HUDEP-2 (cell line): ENCODE measurements at regions not wholly inside any gene's neighbourhood (a gene's known extent, or its start where the extent isn't known, plus 50 kb on each side); places are given as distances from the start of the nearest gene placed in this dataset.

Experiments used
- DNase-seq, 76 experiments: peaks; one replicate each; lab custom pipeline; 2025; ENCODE audit not compliant: unreplicated experiment in 76 of 76; lab: John Stamatoyannopoulos, UW

DNA sequence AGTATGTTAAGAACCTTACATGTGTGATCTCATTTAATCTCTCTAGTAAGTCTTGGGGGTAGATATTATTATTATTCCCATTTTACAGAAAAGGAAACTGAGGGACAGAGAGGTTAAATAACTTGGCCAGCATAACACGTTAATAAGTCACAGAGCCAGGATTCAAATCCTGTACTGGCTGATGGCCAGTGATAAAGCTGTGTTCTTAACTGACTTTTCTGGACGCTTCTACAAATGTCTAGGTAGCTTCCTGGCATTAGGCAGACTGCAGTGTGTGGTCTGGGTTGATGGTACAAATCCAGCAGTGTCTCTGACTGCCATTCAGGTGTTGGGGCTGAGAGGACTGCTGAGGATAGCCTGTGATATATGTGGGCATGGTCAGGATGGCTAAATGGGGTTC is 125.8 kb upstream of the CXCL14 start:
- no peak for DNase-seq

DNA sequence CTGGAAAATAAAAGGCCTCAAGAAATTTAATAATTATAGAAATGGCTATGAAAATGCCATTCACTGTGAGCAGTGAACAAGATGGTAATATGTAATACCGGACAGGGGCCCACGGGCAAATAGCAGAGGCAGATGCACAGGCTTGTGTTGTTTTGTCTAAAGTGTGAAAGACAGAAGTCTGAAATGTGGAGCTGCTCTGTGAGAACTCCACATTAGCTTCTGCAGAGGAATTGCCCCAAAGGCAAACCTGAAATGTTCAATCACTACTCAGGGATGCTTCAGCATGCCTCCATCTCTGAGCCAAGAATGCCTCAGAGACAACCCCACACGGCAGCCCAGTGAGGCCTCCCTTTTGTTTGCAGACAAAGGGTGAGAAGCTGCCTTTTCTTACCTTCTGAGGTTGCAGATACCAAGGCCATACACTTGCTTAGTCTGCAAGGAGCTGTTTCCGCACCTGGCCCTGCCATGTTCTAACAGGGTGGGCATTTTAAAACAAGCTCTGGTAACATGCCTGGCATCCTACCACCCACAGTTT is 124.3 kb upstream of the CXCL14 start:
- no peak for DNase-seq

DNA sequence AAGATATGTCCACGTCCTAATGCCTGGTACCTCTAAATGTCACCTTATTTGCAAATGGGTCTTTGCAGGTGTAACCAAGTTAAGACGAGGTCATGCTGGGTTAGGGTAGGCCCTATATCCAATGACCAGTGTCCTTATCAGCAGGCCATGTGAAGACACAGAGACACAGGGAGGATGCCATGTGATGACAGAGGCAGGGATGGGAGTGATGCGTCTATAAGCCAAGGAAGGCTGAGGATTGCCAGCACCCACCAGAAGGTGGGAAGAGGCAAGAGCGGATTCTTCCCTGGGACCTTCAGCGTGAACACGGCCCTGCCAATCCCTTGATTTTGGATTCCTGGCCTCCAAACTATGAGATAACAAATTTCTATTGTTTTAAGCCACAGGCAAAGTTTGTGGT is 123.4 kb upstream of the CXCL14 start:
- no peak for DNase-seq

DNA sequence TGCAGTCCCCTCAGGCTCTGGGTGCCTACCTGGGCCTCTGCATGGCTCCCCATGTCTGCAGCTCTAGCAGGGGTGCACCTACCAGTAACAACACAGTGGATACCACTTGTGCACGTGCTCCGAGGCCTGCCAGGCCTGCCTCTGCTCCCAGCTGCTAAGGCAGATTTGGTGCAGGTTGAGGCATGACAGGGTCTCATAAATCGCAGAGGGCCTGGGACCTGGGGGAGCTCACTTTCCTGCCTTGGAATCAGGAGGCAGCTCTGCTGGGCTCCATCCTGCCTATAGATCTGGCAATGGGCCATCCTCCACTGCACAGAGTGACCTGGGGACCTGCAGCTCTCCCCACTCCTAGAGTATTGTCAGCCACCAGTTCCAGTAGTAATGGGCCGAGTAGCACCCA is 121.9 kb upstream of the CXCL14 start:
- DNase-seq: no peak

DNA sequence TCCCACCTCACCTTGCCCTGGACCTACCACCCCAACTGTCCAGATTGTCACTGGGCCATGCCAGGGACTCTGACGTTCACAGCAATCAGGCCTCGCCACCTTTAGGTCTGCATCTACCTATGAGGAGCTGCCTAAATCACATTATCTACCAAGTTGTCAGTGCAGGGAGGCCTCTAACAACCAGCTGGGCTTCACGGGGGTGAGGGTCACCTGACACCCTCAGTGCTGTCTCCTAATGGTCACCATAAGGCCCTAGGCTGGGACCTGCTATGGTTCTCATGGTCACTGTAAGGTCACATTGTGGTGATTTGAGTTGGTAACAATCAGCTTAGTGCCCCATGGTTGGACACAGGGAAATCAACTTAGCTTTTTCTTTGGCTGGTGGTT is 119.2 kb upstream of the CXCL14 start:
- no peak for DNase-seq

DNA sequence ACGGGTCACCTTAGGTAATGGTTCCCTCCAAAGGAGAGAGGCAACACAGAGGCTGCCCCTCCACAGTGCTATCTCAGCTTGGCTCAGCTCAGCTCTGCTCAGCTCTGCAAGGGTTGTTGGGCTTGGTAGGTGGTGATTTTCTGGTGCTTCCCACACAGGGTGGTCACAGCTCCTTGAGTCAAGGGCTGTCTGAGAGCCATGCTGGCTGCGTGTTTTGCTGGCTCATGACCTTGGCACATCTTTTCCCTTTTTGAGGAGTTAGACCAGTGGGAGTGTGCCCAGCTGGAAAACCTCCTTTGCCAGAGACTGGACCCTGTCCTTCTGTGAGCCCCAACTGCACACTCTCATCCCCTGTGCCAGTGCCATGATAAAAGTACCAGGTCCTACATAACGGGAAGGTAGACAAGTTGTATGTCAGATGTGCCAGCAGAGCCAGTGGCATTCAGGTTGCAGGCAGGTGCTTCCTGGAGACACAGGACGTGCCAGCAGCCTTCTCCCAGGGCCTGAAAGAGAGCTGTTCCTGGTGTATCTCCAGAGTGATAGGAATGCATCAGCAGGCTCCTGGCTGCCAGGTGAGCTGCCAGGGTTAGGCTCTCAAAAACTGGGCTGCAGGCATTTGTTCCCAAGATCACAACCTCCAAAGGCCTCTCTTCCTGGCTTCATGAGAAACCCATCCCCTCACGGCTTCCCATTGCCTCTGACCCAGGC is 118.6 kb upstream of the CXCL14 start:
- DNase-seq: no peak

DNA sequence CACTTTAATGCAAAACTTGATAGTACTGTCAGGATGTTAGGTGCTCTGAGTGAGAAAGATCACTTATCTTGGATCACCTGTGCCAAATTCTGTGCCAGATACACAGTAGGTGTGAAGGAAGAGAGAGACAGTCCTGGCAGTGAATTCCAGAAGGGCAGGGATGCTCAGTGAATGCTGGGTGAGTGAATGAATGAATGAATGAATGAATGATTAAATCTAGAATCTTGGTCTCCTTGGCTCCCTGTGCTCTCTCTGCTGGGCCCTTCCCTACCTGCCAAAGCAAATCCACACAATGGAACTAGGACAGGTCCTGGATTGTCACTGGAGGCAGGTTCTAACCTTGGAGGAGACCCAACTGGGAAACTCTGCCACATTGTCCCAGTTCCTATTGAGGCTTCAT is 117.5 kb upstream of the CXCL14 start:
- no peak for DNase-seq

DNA sequence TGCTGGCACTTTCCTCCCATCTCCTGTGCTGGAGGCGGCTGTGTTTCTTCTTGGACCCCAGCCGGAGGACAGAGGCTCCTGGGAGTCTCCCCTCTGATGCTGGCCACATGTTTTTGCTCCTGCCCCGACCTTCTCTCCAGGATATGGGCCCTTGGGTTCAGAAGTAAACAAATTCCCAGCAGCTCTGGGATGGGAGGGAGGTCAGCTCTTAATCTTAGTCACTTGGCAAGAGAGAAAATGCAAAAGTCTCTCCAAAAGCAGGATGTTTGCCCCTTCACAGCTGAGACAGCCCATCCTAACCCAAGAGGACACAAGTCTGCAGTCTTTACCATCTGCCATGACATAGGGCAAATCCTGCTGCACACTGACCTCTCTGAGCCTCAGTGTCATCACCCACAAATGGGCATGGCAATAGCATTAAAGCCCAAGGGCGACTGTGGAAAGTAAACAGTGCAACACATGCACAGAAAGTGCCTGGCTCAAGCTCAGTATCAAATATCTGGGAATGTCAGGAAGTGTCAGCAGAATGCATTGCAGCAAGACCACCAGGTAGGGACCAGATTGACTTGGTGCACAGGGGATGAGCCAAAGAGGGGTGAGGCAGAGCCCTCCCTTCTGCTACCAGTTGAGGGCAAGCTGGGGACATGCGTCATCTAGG is 117.0 kb upstream of the CXCL14 start:
- no peak for DNase-seq

DNA sequence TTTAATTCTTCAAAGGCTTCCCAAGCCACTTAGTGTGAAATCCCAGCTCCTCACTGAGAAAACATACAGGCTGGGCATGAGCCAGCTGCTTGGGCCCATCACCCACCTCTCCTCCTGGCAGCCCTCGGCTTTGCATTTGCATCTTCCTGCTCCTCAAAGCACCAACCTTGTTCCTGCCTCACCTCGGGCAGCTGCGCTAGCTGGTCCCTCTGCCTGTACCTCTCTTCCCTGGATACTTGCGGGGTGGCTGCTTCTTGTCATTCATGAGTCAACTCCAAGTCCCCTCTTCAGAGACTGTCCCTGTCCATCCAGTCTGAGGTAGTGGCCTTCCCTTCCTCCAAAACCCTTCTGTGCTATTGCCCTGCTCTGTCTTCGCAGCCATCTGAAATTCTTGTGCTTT is 116.1 kb upstream of the CXCL14 start:
- no peak for DNase-seq

DNA sequence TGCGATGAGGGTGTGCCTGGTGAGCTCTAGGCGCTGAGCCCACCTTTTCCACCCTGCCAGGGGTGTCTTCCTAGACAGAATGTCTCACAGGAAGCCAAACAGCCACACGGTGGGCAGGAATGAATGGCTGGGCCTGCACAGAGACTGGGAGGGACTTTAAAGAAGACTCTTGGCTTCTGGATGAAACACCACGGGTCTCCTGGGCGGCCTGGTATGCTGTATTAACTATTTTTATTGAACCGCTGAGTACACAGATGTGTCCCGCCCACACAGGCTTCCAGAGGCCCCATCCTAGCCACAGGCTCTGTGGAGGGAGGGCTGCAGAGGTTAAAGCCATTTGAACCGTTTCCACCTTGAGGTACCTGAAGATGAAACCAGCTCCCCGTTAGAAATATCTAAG is 115.2 kb upstream of the CXCL14 start:
- DNase-seq: no peak

DNA sequence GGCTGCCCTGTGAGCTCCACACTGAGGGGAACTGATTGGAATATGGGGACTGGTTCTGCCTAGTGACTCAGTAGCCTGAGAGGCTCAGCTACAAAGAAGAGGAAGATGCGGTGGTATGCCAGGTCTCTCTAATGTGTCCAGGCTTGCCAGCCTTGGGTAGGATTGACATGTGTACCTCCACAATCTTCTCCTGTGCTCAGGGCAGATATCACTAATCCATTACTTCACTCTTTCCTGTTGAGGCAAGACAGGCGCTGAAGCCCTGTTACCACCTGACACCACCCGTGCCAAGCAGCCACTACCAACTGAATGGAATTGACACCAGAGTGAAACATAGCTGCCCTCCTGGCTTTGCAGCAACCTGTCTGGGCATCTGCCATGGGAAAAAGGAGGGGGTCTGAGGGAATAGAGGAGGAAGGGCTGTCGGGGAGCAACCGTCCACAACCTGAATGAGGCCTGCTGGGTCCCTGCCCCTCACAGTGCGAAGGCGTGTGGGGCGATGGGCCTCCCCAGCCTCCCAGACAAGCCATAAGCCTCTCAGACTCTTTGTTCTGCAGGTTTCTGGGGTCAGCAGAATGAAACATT is 114.7 kb upstream of the CXCL14 start:
- DNase-seq: no peak

DNA sequence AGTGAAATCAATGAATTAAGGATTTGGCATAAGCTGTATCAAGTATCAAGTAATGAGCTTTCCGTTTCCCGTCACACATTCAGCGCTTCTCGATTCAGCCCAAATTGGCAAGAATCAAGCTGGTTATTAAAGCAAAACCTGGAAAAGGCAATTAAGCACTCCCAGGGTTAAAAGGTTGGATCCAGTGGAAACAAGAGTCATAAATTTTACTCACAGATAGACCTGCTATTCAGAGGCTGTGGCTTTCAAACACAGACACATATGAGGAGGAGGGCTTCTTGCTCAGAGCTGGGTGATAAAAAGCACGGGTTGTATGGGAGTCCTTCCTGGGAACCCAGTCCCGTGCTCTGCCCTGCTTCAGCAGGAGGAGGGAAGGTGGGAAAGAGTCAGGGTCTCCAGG is 112.3 kb upstream of the CXCL14 start:
- no peak for DNase-seq

DNA sequence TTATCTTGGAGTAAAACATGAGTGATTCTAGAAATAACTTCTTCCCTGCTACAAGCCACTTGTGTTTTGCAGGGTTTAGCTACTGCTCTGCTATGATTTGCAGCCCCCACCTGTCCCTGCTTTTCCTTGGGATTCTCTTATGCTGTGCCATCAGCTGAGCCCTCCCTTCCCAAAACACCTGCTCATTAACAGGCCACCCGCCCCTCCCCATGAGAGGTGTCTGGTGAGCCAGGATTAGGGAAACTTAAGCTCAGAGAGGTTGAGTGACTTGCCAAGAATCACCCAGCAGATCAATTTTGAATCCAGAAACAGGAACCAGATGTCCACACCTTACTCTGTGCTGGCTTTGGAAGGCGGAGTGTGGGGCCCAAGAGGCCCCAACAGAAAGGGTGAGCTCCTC is 111.7 kb upstream of the CXCL14 start:
- DNase-seq: no peak

DNA sequence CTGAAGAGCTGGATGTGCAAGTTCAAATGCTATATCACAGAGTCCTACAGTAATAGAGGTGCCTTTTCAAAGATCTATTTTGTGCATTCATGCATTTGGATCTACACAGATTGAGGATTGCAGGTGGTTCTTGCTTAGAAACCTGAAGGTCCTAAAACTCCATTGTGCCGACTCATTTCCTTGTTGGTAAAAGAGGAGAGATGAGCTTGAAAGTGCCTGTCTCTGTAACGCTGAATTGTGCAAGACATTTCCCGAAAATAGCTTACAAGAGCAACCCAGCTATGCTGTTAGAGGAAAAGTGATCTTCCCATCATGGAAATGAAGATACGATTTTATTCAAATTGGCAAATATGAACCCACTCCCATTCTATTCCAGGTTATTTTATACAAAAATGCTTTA is 110.7 kb upstream of the CXCL14 start:
- DNase-seq: no peak

DNA sequence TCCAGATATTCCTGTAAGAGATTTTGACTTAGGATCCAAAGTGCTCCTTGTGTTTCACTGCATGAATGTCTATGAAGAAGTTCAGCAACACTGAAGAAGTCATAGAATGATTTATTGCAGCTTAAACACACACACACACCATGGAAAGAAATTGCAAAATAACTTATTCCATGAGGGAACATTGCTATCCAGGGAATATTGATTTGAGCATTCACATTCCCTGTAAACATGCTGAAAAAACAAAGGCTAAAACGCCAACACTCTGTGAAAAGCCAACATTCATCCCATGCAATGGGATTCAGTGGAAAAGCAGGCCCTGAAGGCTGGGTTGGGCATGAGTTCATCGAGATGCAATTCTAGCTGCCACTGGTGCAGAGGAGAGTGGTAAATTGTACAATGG is 109.6 kb upstream of the CXCL14 start:
- DNase-seq: no peak

DNA sequence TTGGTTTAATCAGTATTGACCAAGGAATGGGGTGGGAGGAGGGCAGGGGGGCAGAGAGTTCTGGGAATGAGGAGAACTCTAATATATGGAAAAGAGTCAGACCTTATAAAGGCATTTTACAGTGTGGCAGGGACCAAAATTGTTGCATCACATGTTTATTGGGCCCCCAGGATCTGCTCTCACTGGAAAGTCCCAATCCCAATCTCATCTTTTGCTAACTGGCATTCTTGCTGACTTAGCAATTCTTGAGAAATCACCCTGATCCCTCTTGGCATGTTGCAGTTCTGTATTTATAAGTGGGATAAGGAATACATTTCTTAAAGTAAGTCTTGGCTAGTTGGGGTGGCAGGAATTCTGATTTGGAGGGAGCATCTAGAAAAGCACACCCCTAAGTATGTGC is 104.4 kb upstream of the CXCL14 start:
- DNase-seq: no peak

DNA sequence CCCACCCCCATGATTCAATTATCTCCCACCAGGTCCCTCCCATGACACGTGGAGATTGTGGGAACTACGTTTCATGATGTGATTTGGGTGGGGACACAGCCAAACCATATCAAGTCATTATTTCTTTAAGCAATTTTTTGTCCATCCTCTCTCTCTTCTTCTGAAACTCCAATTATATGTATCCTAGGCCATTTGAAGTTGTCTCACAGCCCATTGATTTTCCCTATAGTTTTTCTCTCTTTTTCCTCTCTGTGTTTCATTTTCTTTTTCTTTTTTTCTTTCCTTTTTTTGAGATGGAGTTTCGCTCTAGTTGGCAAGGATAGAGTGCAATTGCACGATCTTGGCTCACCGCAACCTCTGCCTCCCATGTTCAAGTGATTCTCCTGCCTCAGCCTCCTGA is 101.9 kb upstream of the CXCL14 start:
- DNase-seq: no peak

DNA sequence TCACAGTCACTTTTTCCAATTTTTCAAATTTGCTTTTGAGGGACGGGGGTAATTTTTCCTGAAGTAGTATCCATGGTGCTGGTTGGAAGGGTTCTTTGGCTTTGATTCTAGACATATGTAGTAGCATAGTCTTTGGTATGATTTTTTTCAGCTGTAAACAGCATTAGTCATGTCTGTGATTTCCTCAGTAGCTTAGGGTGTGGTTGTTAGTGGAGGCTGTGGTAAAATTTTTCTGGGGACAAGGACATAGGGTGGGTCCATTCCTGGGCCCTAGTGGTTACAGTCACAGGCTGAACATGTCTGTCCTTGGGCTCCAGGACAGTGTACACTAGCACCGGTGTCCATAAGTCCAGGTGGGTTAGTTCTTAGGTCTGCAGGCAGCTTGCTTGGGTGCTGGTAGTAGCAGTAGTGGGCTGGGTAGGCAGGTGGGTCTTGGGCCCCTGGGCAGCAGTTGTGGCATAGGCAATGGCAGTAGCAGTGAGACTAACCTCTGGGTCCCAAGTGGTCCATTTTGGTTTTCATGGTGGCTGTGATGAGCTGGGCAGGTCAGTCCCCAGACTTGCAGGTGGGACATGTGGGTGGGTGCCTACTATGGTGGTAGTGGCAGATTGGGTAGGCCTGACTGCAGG is 100.0 kb upstream of the CXCL14 start:
- DNase-seq: no peak

DNA sequence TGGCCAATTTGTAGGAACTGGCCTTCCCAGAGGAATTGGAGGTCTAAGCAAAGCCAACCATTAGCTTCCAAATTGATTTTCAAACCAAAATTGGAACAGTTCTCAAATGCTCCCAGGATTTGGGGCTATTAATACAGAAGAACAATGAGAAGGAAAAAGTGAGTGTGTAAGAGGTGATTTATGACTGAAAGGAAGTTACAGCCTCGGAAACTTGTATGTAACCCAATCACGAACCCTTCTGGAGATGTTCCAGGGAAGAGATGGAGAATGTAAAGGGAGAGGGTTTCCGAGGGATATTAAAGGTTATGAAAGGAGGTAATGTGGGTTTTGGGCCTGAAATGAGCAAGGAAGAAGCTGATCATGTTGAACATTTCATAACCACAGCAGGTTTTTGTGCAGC is 93.2 kb upstream of the CXCL14 start:
- no peak for DNase-seq

DNA sequence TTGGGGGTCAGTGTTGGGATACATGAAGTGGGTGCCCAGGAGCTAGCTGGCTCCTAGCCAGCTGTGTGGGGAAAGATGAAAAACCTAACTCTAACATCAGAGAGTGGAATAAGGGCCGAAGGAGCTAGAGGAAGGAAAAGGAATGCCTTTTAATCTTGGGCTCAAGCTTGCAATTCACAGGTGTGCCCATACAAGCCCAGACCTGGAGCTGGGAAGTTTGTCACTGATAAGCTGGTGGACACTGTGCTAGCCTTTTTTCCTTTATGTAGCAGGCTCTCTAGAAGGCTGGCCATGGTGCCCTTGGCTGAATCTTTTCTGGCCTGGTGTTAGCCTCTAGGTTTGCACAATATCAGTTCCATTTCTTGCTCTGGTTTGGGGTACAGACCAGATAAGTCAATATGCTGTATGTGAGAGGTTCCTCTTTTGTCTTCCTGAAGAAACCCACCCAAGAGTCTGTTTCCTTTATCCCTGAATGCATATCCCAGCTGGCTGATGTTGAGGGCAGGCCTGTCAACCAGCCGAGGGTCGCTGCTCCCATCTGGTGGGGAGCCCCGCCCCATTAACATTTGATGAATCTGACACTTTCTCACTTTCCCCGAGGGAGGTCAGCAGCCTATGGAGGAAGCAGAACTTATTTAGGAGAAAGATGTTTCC is 92.4 kb upstream of the CXCL14 start:
- no peak for DNase-seq

DNA sequence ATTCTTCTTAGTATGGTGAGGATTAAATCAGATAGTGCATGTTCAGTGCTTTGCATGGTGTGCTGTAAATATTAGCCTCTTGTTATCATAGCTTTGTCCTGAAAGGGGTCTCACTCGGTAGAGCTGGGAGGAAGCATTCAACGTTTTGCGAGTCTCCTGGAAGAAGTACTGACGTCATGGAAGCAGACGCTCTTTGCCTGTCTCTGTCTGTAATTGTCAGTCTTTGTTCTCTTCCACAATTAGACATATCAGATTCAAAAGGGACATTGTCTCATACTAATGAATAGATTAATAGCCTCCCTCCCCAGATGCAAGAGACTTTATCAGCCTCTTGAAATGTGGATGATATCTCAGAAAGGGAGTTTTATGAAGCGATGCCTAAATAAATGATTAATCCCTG is 91.8 kb upstream of the CXCL14 start:
- DNase-seq: no peak
